ENCODE measurements at regions not wholly inside any gene's neighbourhood (a gene's known extent, or its start where the extent isn't known, plus 50 kb on each side); places are given as distances from the start of the nearest gene placed in this dataset.

- no peaks in the 10 kb centered on the region for H3K36me3 ChIP-seq (ENCODE audit: control insufficient read depth in 5 of 5, insufficient read depth in 5 of 5, low read length in 5 of 5)
Observed at GRCh38 chr6:63476302-63476701, 96.0 kb upstream of the LOC128125822 start.

DNA sequence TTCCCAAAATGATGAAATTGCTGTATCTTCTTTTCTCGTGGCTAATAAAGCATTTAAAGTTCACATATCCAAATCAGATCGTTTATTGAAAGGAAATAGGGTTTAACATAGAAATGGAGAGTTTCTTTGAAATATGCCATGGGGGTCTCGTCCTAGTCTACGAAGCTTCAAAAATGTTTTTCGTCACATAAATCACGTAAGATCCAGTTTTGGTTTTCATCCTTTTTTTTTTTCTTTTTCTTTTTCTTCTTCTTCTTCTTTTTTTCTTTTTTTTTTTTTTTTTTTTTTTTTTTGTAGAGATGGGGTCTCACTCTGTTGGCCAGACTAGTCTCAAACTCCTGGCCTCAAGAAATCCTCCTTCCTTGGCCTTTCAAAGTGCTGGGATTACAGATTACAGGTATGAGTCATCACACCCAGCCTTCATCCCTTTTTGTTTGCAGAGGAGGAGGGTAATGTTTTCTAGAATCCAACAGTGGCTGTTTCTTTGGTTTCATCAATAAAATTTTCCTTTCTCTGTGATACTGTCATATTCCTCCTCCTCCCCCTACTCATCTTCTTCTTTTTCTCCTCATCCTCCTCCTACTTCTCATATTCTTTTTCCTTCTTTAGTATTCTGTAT lies 94.7 kb upstream of the LOC128125822 start:
- H3K27me3 ChIP-seq (ENCODE audit: control insufficient read depth in 5 of 5, insufficient read depth in 4 of 5, low read length in 5 of 5): no peaks in the 10 kb centered on the region
- no peak overlapping the region for H3K9ac ChIP-seq (ENCODE audit: low read length in 5 of 5)
- no peak overlapping the region for H3K4me3 ChIP-seq (ENCODE audit: low read depth in 1 of 5, low read length in 5 of 5)
- H3K27ac ChIP-seq (ENCODE audit: low read depth, low read length): no peak overlapping the region
- H3K9me3 ChIP-seq (ENCODE audit: control insufficient read depth in 5 of 5, low read length in 5 of 5): no peaks in the 10 kb centered on the region
- H3K36me3 ChIP-seq (ENCODE audit: control insufficient read depth in 5 of 5, insufficient read depth in 5 of 5, low read length in 5 of 5): no peaks in the 10 kb centered on the region
- H3K4me1 ChIP-seq (ENCODE audit: control insufficient read depth in 5 of 5, insufficient read depth in 5 of 5, low read length in 5 of 5): peaks cover 0 to 18% (median 6%) of the 10 kb centered on the region in 5 donors

More at GRCh38 chr6:63476302-63476701, 96.0 kb upstream of the LOC128125822 start:
- no peak overlapping the region for H3K9ac ChIP-seq (ENCODE audit: low read length in 5 of 5)
- H3K27me3 ChIP-seq (ENCODE audit: control insufficient read depth in 5 of 5, insufficient read depth in 4 of 5, low read length in 5 of 5): no peaks in the 10 kb centered on the region
- H3K27ac ChIP-seq (ENCODE audit: low read depth, low read length): peak overlapping the region; percentile 33
- H3K9me3 ChIP-seq (ENCODE audit: control insufficient read depth in 5 of 5, low read length in 5 of 5): no peaks in the 10 kb centered on the region
- H3K4me3 ChIP-seq (ENCODE audit: low read depth in 1 of 5, low read length in 5 of 5): no peak overlapping the region
- H3K4me1 ChIP-seq (ENCODE audit: control insufficient read depth in 5 of 5, insufficient read depth in 5 of 5, low read length in 5 of 5): peaks cover 0 to 18% (median 6%) of the 10 kb centered on the region in 5 donors

- H3K4me1 ChIP-seq (ENCODE audit: control insufficient read depth in 5 of 5, insufficient read depth in 5 of 5, low read length in 5 of 5): peaks cover 0 to 18% (median 6%) of the 10 kb centered on the region in 5 donors
- no peaks in the 10 kb centered on the region for H3K36me3 ChIP-seq (ENCODE audit: control insufficient read depth in 5 of 5, insufficient read depth in 5 of 5, low read length in 5 of 5)
- no peaks in the 10 kb centered on the region for H3K27me3 ChIP-seq (ENCODE audit: control insufficient read depth in 5 of 5, insufficient read depth in 4 of 5, low read length in 5 of 5)
- no peak overlapping the region for H3K27ac ChIP-seq (ENCODE audit: low read depth, low read length)
- no peaks in the 10 kb centered on the region for H3K9me3 ChIP-seq (ENCODE audit: control insufficient read depth in 5 of 5, low read length in 5 of 5)
- H3K9ac ChIP-seq (ENCODE audit: low read length in 5 of 5): no peak overlapping the region
- no peak overlapping the region for H3K4me3 ChIP-seq (ENCODE audit: low read depth in 1 of 5, low read length in 5 of 5)
Observed at GRCh38 chr6:63478734-63479133, 93.5 kb upstream of the LOC128125822 start.

GRCh38 chr6:63486196-63486595 lies 86.1 kb upstream of the LOC128125822 start:
- Histone ChIP-seq H3K36me3 (ENCODE audit: control insufficient read depth in 5 of 5, insufficient read depth in 5 of 5, low read length in 5 of 5) (no peaks in the 10 kb centered on the region), H3K9me3 (ENCODE audit: control insufficient read depth in 5 of 5, low read length in 5 of 5) (no peaks in the 10 kb centered on the region), H3K9ac (ENCODE audit: low read length in 5 of 5) (no peak overlapping the region), H3K4me3 (ENCODE audit: low read depth in 1 of 5, low read length in 5 of 5) (no peak overlapping the region), H3K27ac (ENCODE audit: low read depth, low read length) (no peak overlapping the region), H3K27me3 (ENCODE audit: control insufficient read depth in 5 of 5, insufficient read depth in 4 of 5, low read length in 5 of 5) (no peaks in the 10 kb centered on the region), H3K4me1 (ENCODE audit: control insufficient read depth in 5 of 5, insufficient read depth in 5 of 5, low read length in 5 of 5) (peaks cover 0 to 7% (median 0%) of the 10 kb centered on the region in 5 donors)

DNA sequence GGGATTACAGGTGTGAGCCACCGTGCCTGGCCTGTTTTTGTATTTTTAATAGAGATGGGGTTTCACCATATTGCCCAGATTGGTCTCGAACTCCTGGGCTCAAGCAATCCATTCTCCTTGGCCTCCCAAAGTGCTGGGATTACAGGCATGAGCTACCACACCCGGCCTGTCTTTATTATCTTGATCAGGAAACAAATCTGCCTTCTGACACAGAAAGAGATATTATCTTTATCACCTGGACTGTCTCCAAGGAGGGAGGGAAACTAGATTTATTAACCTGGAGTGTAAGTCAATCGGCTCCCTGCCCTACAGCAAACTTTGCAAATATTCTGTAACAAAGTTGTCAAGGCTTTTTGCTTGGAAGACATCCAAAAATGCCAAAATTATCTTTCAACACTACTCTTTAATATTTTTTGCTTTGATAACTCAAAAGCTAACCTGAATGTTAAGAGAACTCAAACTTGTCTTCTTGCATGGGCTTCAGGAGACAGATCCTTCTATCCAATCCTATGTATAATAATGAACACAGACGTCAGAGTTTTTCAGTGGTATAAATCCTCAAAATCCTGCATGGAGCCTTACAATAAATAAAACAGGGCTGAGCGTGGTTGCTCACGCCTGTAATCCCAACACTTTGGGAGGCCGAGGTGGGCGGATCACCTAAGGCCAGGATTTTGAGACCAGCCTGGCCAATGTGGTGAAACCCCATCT lies 85.0 kb upstream of the LOC128125822 start:
- no peak overlapping the region for H3K4me3 ChIP-seq (ENCODE audit: low read depth in 1 of 5, low read length in 5 of 5)
- H3K9ac ChIP-seq (ENCODE audit: low read length in 5 of 5): no peak overlapping the region
- no peak overlapping the region for H3K27ac ChIP-seq (ENCODE audit: low read depth, low read length)
- H3K4me1 ChIP-seq (ENCODE audit: control insufficient read depth in 5 of 5, insufficient read depth in 5 of 5, low read length in 5 of 5): peaks cover 0 to 8% (median 0%) of the 10 kb centered on the region in 5 donors
- H3K9me3 ChIP-seq (ENCODE audit: control insufficient read depth in 5 of 5, low read length in 5 of 5): no peaks in the 10 kb centered on the region
- no peaks in the 10 kb centered on the region for H3K27me3 ChIP-seq (ENCODE audit: control insufficient read depth in 5 of 5, insufficient read depth in 4 of 5, low read length in 5 of 5)
- no peaks in the 10 kb centered on the region for H3K36me3 ChIP-seq (ENCODE audit: control insufficient read depth in 5 of 5, insufficient read depth in 5 of 5, low read length in 5 of 5)

DNA sequence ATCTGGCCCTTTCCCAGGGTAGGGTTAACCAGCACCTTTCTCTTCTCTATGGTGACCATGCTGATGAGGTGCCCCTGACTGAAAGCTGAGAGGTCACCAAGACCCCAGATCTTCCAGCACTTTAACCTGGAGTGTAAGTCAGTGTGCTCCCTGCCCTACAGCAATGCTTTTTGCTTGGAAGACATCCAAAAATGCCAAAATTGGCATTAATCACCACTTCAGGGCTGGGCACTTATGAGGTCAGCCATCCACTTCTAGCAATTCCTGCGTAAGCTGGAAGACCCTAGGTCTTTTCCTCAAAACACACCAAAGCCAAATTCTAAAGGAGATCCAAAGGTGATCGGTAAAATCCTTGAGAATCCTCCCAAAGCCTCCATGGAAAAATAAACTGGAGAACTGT lies 81.2 kb upstream of the LOC128125822 start:
- H3K36me3 ChIP-seq (ENCODE audit: control insufficient read depth in 5 of 5, insufficient read depth in 5 of 5, low read length in 5 of 5): no peaks in the 10 kb centered on the region
- H3K4me3 ChIP-seq (ENCODE audit: low read depth in 1 of 5, low read length in 5 of 5): no peak overlapping the region
- no peaks in the 10 kb centered on the region for H3K27me3 ChIP-seq (ENCODE audit: control insufficient read depth in 5 of 5, insufficient read depth in 4 of 5, low read length in 5 of 5)
- no peaks in the 10 kb centered on the region for H3K9me3 ChIP-seq (ENCODE audit: control insufficient read depth in 5 of 5, low read length in 5 of 5)
- no peak overlapping the region for H3K9ac ChIP-seq (ENCODE audit: low read length in 5 of 5)
- no peak overlapping the region for H3K27ac ChIP-seq (ENCODE audit: low read depth, low read length)
- peaks cover 0 to 8% (median 0%) of the 10 kb centered on the region in 5 donors for H3K4me1 ChIP-seq (ENCODE audit: control insufficient read depth in 5 of 5, insufficient read depth in 5 of 5, low read length in 5 of 5)

- Histone ChIP-seq H3K4me3 (ENCODE audit: low read depth in 1 of 5, low read length in 5 of 5) (no peak overlapping the region), H3K9ac (ENCODE audit: low read length in 5 of 5) (no peak overlapping the region), H3K27ac (ENCODE audit: low read depth, low read length) (no peak overlapping the region), H3K4me1 (ENCODE audit: control insufficient read depth in 5 of 5, insufficient read depth in 5 of 5, low read length in 5 of 5) (peaks cover 0 to 5% (median 0%) of the 10 kb centered on the region in 5 donors), H3K9me3 (ENCODE audit: control insufficient read depth in 5 of 5, low read length in 5 of 5) (no peaks in the 10 kb centered on the region), H3K27me3 (ENCODE audit: control insufficient read depth in 5 of 5, insufficient read depth in 4 of 5, low read length in 5 of 5) (no peaks in the 10 kb centered on the region), H3K36me3 (ENCODE audit: control insufficient read depth in 5 of 5, insufficient read depth in 5 of 5, low read length in 5 of 5) (no peaks in the 10 kb centered on the region)
Observed at GRCh38 chr6:63492476-63492875, 79.8 kb upstream of the LOC128125822 start.

GRCh38 chr6:63493557-63493956 lies 78.7 kb upstream of the LOC128125822 start:
- Histone ChIP-seq H3K36me3 (ENCODE audit: control insufficient read depth in 5 of 5, insufficient read depth in 5 of 5, low read length in 5 of 5) (no peaks in the 10 kb centered on the region), H3K4me3 (ENCODE audit: low read depth in 1 of 5, low read length in 5 of 5) (no peak overlapping the region), H3K9me3 (ENCODE audit: control insufficient read depth in 5 of 5, low read length in 5 of 5) (no peaks in the 10 kb centered on the region), H3K27me3 (ENCODE audit: control insufficient read depth in 5 of 5, insufficient read depth in 4 of 5, low read length in 5 of 5) (no peaks in the 10 kb centered on the region), H3K4me1 (ENCODE audit: control insufficient read depth in 5 of 5, insufficient read depth in 5 of 5, low read length in 5 of 5) (peaks cover 0 to 5% (median 0%) of the 10 kb centered on the region in 5 donors), H3K27ac (ENCODE audit: low read depth, low read length) (no peak overlapping the region), H3K9ac (ENCODE audit: low read length in 5 of 5) (no peak overlapping the region)

GRCh38 chr6:63496361-63496804 lies 75.9 kb upstream of the LOC128125822 start:
- Histone ChIP-seq H3K36me3 (ENCODE audit: control insufficient read depth in 5 of 5, insufficient read depth in 5 of 5, low read length in 5 of 5) (no peaks in the 10 kb centered on the region), H3K4me3 (ENCODE audit: low read depth in 1 of 5, low read length in 5 of 5) (no peak overlapping the region), H3K9me3 (ENCODE audit: control insufficient read depth in 5 of 5, low read length in 5 of 5) (no peaks in the 10 kb centered on the region), H3K27me3 (ENCODE audit: control insufficient read depth in 5 of 5, insufficient read depth in 4 of 5, low read length in 5 of 5) (no peaks in the 10 kb centered on the region), H3K4me1 (ENCODE audit: control insufficient read depth in 5 of 5, insufficient read depth in 5 of 5, low read length in 5 of 5) (no peaks in the 10 kb centered on the region), H3K27ac (ENCODE audit: low read depth, low read length) (no peak overlapping the region), H3K9ac (ENCODE audit: low read length in 5 of 5) (no peak overlapping the region)

- no peak overlapping the region for H3K9ac ChIP-seq (ENCODE audit: low read length in 5 of 5)
- no peaks in the 10 kb centered on the region for H3K27me3 ChIP-seq (ENCODE audit: control insufficient read depth in 5 of 5, insufficient read depth in 4 of 5, low read length in 5 of 5)
Observed at GRCh38 chr6:63502156-63502555, 70.1 kb upstream of the LOC128125822 start.

More at GRCh38 chr6:63502156-63502555, 70.1 kb upstream of the LOC128125822 start:
- no peaks in the 10 kb centered on the region for H3K4me1 ChIP-seq (ENCODE audit: control insufficient read depth in 5 of 5, insufficient read depth in 5 of 5, low read length in 5 of 5)
- no peaks in the 10 kb centered on the region for H3K9me3 ChIP-seq (ENCODE audit: control insufficient read depth in 5 of 5, low read length in 5 of 5)
- H3K27ac ChIP-seq (ENCODE audit: low read depth, low read length): no peak overlapping the region
- no peak overlapping the region for H3K4me3 ChIP-seq (ENCODE audit: low read depth in 1 of 5, low read length in 5 of 5)
- H3K36me3 ChIP-seq (ENCODE audit: control insufficient read depth in 5 of 5, insufficient read depth in 5 of 5, low read length in 5 of 5): no peaks in the 10 kb centered on the region
